ENCODE measurements at regions not wholly inside any gene's neighbourhood (a gene's known extent, or its start where the extent isn't known, plus 50 kb on each side); places are given as distances from the start of the nearest gene placed in this dataset.

GRCh38 chr9:18037981-18038380 lies 436.0 kb upstream of the ADAMTSL1 start:
- Histone ChIP-seq H3K27ac (ENCODE audit: insufficient read depth, low read length) (no peak overlapping the region), H3K14ac (replicated peaks; ENCODE audit: low read depth, low read length) (no peak overlapping the region), H2BK20ac (ENCODE audit: low read depth, low read length) (no peak overlapping the region), H2BK120ac (ENCODE audit: low read depth, low read length) (no peak overlapping the region), H3K4me1 (ENCODE audit: control insufficient read depth, insufficient read depth, low read length) (no peaks in the 10 kb centered on the region), H3K9ac (ENCODE audit: low read depth, low read length) (no peak overlapping the region), H2AFZ (replicated peaks; ENCODE audit: low read length, poor library complexity) (no peak overlapping the region), H3K9me1 (ENCODE audit: insufficient read depth, low read length) (no peaks in the 10 kb centered on the region), H4K5ac (ENCODE audit: low read depth, low read length) (no peak overlapping the region), H3K36me3 (ENCODE audit: control insufficient read depth, insufficient read depth, low read length) (no peaks in the 10 kb centered on the region), H4K20me1 (ENCODE audit: insufficient read depth, low read length) (no peaks in the 10 kb centered on the region), H3K23ac (ENCODE audit: low read depth, low read length) (no peak overlapping the region), H2AK5ac (ENCODE audit: low read depth, low read length) (no peak overlapping the region), H3K27me3 (ENCODE audit: control insufficient read depth, insufficient read depth, low read length) (no peaks in the 10 kb centered on the region), H3K4me3 (ENCODE audit: insufficient read depth, low read depth, low read length) (no peak overlapping the region), H3K56ac (ENCODE audit: extremely low read depth, insufficient read depth, low read length) (no peak overlapping the region), H3K4ac (ENCODE audit: low read depth, low read length) (no peak overlapping the region), H3K4me2 (ENCODE audit: low read depth, low read length) (no peak overlapping the region), H2AK9ac (replicated peaks; ENCODE audit: low read depth, low read length, poor library complexity) (no peak overlapping the region), H3K9me3 (ENCODE audit: control insufficient read depth, insufficient read depth, low read length) (no peaks in the 10 kb centered on the region), H4K91ac (ENCODE audit: insufficient read depth, low read depth, low read length) (no peak overlapping the region), H3K79me1 (ENCODE audit: low read depth in 1 of 2, low read length in 2 of 2) (no peaks in the 10 kb centered on the region), H2BK5ac (ENCODE audit: low read depth, low read length, poor library complexity, severe bottlenecking) (no peak overlapping the region), H3K18ac (ENCODE audit: low read depth, low read length) (no peak overlapping the region), H2BK15ac (ENCODE audit: low read depth, low read length) (no peak overlapping the region), H4K8ac (ENCODE audit: low read depth in 2 of 2, low read length in 2 of 2) (no peak overlapping the region)
- TF ChIP-seq USF2 (IDR thresholded peaks at IDR 0.05; ENCODE audit: low read depth, low read length) (no peak), MAZ (IDR thresholded peaks at IDR 0.05; ENCODE audit: borderline replicate concordance, low read depth, low read length) (no peak), RFX5 (IDR thresholded peaks at IDR 0.05; ENCODE audit: low read depth, low read length) (no peak), CHD1 (IDR thresholded peaks at IDR 0.05; ENCODE audit: low read depth, low read length) (no peak), POLR2A (IDR thresholded peaks at IDR 0.05; ENCODE audit: low read depth, low read length) (no peak), SMC3 (IDR thresholded peaks at IDR 0.05; ENCODE audit: low read depth, low read length) (no peak), MAFK (IDR thresholded peaks at IDR 0.05; ENCODE audit: low read depth, low read length) (no peak), RAD21 (IDR thresholded peaks at IDR 0.05; ENCODE audit: low read length) (no peak), MXI1 (IDR thresholded peaks at IDR 0.05; ENCODE audit: borderline replicate concordance, low read depth, low read length) (no peak), BHLHE40 (IDR thresholded peaks at IDR 0.05; ENCODE audit: low read depth, low read length) (no peak), ELK1 (IDR thresholded peaks at IDR 0.05; ENCODE audit: borderline replicate concordance, low read depth, low read length) (no peak), FOS (IDR thresholded peaks at IDR 0.05; ENCODE audit: low read depth, low read length) (no peak)
- TF ChIP-seq, protein P1, sequence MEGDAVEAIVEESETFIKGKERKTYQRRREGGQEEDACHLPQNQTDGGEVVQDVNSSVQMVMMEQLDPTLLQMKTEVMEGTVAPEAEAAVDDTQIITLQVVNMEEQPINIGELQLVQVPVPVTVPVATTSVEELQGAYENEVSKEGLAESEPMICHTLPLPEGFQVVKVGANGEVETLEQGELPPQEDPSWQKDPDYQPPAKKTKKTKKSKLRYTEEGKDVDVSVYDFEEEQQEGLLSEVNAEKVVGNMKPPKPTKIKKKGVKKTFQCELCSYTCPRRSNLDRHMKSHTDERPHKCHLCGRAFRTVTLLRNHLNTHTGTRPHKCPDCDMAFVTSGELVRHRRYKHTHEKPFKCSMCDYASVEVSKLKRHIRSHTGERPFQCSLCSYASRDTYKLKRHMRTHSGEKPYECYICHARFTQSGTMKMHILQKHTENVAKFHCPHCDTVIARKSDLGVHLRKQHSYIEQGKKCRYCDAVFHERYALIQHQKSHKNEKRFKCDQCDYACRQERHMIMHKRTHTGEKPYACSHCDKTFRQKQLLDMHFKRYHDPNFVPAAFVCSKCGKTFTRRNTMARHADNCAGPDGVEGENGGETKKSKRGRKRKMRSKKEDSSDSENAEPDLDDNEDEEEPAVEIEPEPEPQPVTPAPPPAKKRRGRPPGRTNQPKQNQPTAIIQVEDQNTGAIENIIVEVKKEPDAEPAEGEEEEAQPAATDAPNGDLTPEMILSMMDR (conservative IDR thresholded peaks at IDR 0.05; ENCODE audit: low read depth, low read length), result no peak
- dilution Hi-C loops (cut with HindIII; ENCODE audit: low sequenced_read_pairs, unreplicated experiment), result no loop called here
- intact Hi-C loops (cut with micrococcal nuclease), result no loop called here
- ChIA-PET CTCF (no interaction called here), POLR2A (ENCODE audit: unreplicated experiment) (no interaction called here)
- BruUV-seq (replicated peaks), result no TSS peak
- in situ Hi-C loops (cut with MboI; ENCODE audit: low sequenced_read_pairs), result no loop called here
- WGBS, 2 experiments (ENCODE audit: extremely low coverage in 2 of 2, insufficient read length in 1 of 2), result 56% methylated on average over 2 of the region's 6 CpGs; no CpG with 5 or more reads in 1 of the 2 experiments
- no peak for DNase-seq
- ATAC-seq (ENCODE audit: low read depth), result no peak
